ENCODE measurements at regions not wholly inside any gene's neighbourhood (a gene's known extent, or its start where the extent isn't known, plus 50 kb on each side); places are given as distances from the start of the nearest gene placed in this dataset.
"Not testable (repeated sequence)": the region's sequence is repeated elsewhere in the genome, so short reads cannot be mapped to it uniquely, and the experiment has no call there.

- ATAC-seq (no peak), DNase-seq (ENCODE audit: missing footprints) (no peak)
- intact Hi-C loops (cut with DNase I), result no loop called here
Observed at GRCh38 chr17:27944546-27945332, 51.6 kb upstream of the LYRM9 start.

- intact Hi-C loops (cut with DNase I), result no loop called here
- DNase-seq (ENCODE audit: missing footprints) (no peak), ATAC-seq (no peak)
Observed at GRCh38 chr17:27945333-27945616, 52.1 kb upstream of the LYRM9 start.

- DNase-seq (ENCODE audit: missing footprints) (no peak), ATAC-seq (no peak)
- intact Hi-C loops (cut with DNase I), result no loop called here
Observed at GRCh38 chr17:27945953-27946352, 52.8 kb upstream of the LYRM9 start.

GRCh38 chr17:27946513-27946912, 53.3 kb upstream of the LYRM9 start:
- DNase-seq (ENCODE audit: missing footprints) (no peak), ATAC-seq (no peak)

GRCh38 chr17:27947005-27947406, 53.8 kb upstream of the LYRM9 start:
- ATAC-seq, result peak; percentile 16
- no peak for DNase-seq (ENCODE audit: missing footprints)
- intact Hi-C loops (cut with DNase I), result no loop called here

More at GRCh38 chr17:27946513-27946912, 53.3 kb upstream of the LYRM9 start:
- intact Hi-C loops (cut with DNase I), result no loop called here

- intact Hi-C loops (cut with DNase I), result no loop called here
- ATAC-seq (no peak), DNase-seq (ENCODE audit: missing footprints) (no peak)
Observed at GRCh38 chr17:27949304-27949703, 56.1 kb upstream of the LYRM9 start.

- ATAC-seq; intact Hi-C loops (cut with DNase I); DNase-seq (ENCODE audit: missing footprints): not testable (repeated sequence)
Observed at GRCh38 chr17:27950225-27950624, 57.1 kb upstream of the LYRM9 start.

GRCh38 chr17:27950995-27951394, 57.8 kb upstream of the LYRM9 start:
- intact Hi-C loops (cut with DNase I), result no loop called here
- no peak for DNase-seq (ENCODE audit: missing footprints)
- no peak for ATAC-seq

- ATAC-seq (no peak), DNase-seq (ENCODE audit: missing footprints) (no peak)
- intact Hi-C loops (cut with DNase I), result no loop called here
Observed at GRCh38 chr17:27951872-27952271, 58.7 kb upstream of the LYRM9 start.

GRCh38 chr17:27952366-27952765, 59.2 kb upstream of the LYRM9 start:
- ATAC-seq (no peak), DNase-seq (ENCODE audit: missing footprints) (no peak)
- intact Hi-C loops (cut with DNase I), result no loop called here

- DNase-seq (ENCODE audit: missing footprints) (no peak), ATAC-seq (no peak)
- intact Hi-C loops (cut with DNase I), result no loop called here
Observed at GRCh38 chr17:27954548-27955495, 61.7 kb upstream of the LYRM9 start.

- intact Hi-C loops (cut with DNase I), result no loop called here
Observed at GRCh38 chr17:27956601-27957445, 63.7 kb upstream of the LYRM9 start.

GRCh38 chr17:27957446-27957793, 64.3 kb upstream of the LYRM9 start:
- ATAC-seq; intact Hi-C loops (cut with DNase I); DNase-seq (ENCODE audit: missing footprints): not testable (repeated sequence)

More at GRCh38 chr17:27956601-27957445, 63.7 kb upstream of the LYRM9 start:
- ATAC-seq (no peak), DNase-seq (ENCODE audit: missing footprints) (no peak)

- ATAC-seq, result no peak
- intact Hi-C loops (cut with DNase I), result no loop called here
- no peak for DNase-seq (ENCODE audit: missing footprints)
Observed at GRCh38 chr17:27958708-27959381, 65.7 kb upstream of the LYRM9 start.

- ATAC-seq (no peak), DNase-seq (ENCODE audit: missing footprints) (no peak)
- intact Hi-C loops (cut with DNase I), result no loop called here
Observed at GRCh38 chr17:27959382-27959709, 66.2 kb upstream of the LYRM9 start.

- DNase-seq (ENCODE audit: missing footprints) (no peak), ATAC-seq (no peak)
- intact Hi-C loops (cut with DNase I), result no loop called here
Observed at GRCh38 chr17:27960183-27960849, 67.2 kb upstream of the LYRM9 start.

- intact Hi-C loops (cut with DNase I); ATAC-seq; DNase-seq (ENCODE audit: missing footprints): not testable (repeated sequence)
Observed at GRCh38 chr17:27962581-27962980, 69.4 kb upstream of the LYRM9 start.

- no peak for DNase-seq (ENCODE audit: missing footprints)
- intact Hi-C loops (cut with DNase I), result no loop called here
- ATAC-seq, result no peak
Observed at GRCh38 chr17:27965224-27965623, 72.1 kb upstream of the LYRM9 start.
